ENCODE measurements at regions not wholly inside any gene's neighbourhood (a gene's known extent, or its start where the extent isn't known, plus 50 kb on each side); places are given as distances from the start of the nearest gene placed in this dataset.

- Histone ChIP-seq H3K9me3 (ENCODE audit: control insufficient read depth, insufficient read depth, low read length) (no peaks in the 10 kb centered on the region), H3K9ac (ENCODE audit: low read depth, low read length) (no peak overlapping the region), H3K27me3 (ENCODE audit: control insufficient read depth, insufficient read depth, low read length) (no peaks in the 10 kb centered on the region), H3K36me3 (ENCODE audit: control insufficient read depth, insufficient read depth, low read length) (no peaks in the 10 kb centered on the region), H3K4me3 (ENCODE audit: low read depth, low read length) (no peak overlapping the region), H3K4me1 (ENCODE audit: control insufficient read depth, insufficient read depth, low read length) (no peaks in the 10 kb centered on the region)
Observed at GRCh38 chr1:196078691-196079090, 529.5 kb downstream of the KCNT2 start.

GRCh38 chr1:196075621-196076020 is 532.6 kb downstream of the KCNT2 start:
- Histone ChIP-seq H3K4me3 (ENCODE audit: low read depth, low read length) (no peak overlapping the region), H3K9me3 (ENCODE audit: control insufficient read depth, insufficient read depth, low read length) (no peaks in the 10 kb centered on the region), H3K9ac (ENCODE audit: low read depth, low read length) (no peak overlapping the region), H3K36me3 (ENCODE audit: control insufficient read depth, insufficient read depth, low read length) (no peaks in the 10 kb centered on the region), H3K27me3 (ENCODE audit: control insufficient read depth, insufficient read depth, low read length) (no peaks in the 10 kb centered on the region), H3K4me1 (ENCODE audit: control insufficient read depth, insufficient read depth, low read length) (no peaks in the 10 kb centered on the region)

GRCh38 chr1:196074182-196074581 is 534.1 kb downstream of the KCNT2 start:
- Histone ChIP-seq H3K9ac (ENCODE audit: low read depth, low read length) (no peak overlapping the region), H3K27me3 (ENCODE audit: control insufficient read depth, insufficient read depth, low read length) (no peaks in the 10 kb centered on the region), H3K9me3 (ENCODE audit: control insufficient read depth, insufficient read depth, low read length) (no peaks in the 10 kb centered on the region), H3K36me3 (ENCODE audit: control insufficient read depth, insufficient read depth, low read length) (no peaks in the 10 kb centered on the region), H3K4me1 (ENCODE audit: control insufficient read depth, insufficient read depth, low read length) (no peaks in the 10 kb centered on the region), H3K4me3 (ENCODE audit: low read depth, low read length) (no peak overlapping the region)

- H3K4me1 ChIP-seq (ENCODE audit: control insufficient read depth, insufficient read depth, low read length) = no peaks in the 10 kb centered on the region
- no peaks in the 10 kb centered on the region for H3K27me3 ChIP-seq (ENCODE audit: control insufficient read depth, insufficient read depth, low read length)
- H3K9ac ChIP-seq (ENCODE audit: low read depth, low read length) = no peak overlapping the region
- H3K4me3 ChIP-seq (ENCODE audit: low read depth, low read length) = no peak overlapping the region
- no peaks in the 10 kb centered on the region for H3K36me3 ChIP-seq (ENCODE audit: control insufficient read depth, insufficient read depth, low read length)
- H3K9me3 ChIP-seq (ENCODE audit: control insufficient read depth, insufficient read depth, low read length) = no peaks in the 10 kb centered on the region
Observed at GRCh38 chr1:196071447-196071846, 536.8 kb downstream of the KCNT2 start.

- Histone ChIP-seq H3K9ac (ENCODE audit: low read depth, low read length) (no peak overlapping the region), H3K4me1 (ENCODE audit: control insufficient read depth, insufficient read depth, low read length) (no peaks in the 10 kb centered on the region), H3K36me3 (ENCODE audit: control insufficient read depth, insufficient read depth, low read length) (no peaks in the 10 kb centered on the region), H3K4me3 (ENCODE audit: low read depth, low read length) (no peak overlapping the region), H3K27me3 (ENCODE audit: control insufficient read depth, insufficient read depth, low read length) (no peaks in the 10 kb centered on the region), H3K9me3 (ENCODE audit: control insufficient read depth, insufficient read depth, low read length) (no peaks in the 10 kb centered on the region)
Observed at GRCh38 chr1:196070940-196071339, 537.3 kb downstream of the KCNT2 start.

GRCh38 chr1:196063952-196064351 is 544.3 kb downstream of the KCNT2 start:
- H3K27me3 ChIP-seq (ENCODE audit: control insufficient read depth, insufficient read depth, low read length) = no peaks in the 10 kb centered on the region
- no peaks in the 10 kb centered on the region for H3K4me1 ChIP-seq (ENCODE audit: control insufficient read depth, insufficient read depth, low read length)
- H3K36me3 ChIP-seq (ENCODE audit: control insufficient read depth, insufficient read depth, low read length) = no peaks in the 10 kb centered on the region
- H3K9ac ChIP-seq (ENCODE audit: low read depth, low read length) = no peak overlapping the region
- no peaks in the 10 kb centered on the region for H3K9me3 ChIP-seq (ENCODE audit: control insufficient read depth, insufficient read depth, low read length)
- no peak overlapping the region for H3K4me3 ChIP-seq (ENCODE audit: low read depth, low read length)

- H3K9ac ChIP-seq (ENCODE audit: low read depth, low read length) = no peak overlapping the region
- no peaks in the 10 kb centered on the region for H3K27me3 ChIP-seq (ENCODE audit: control insufficient read depth, insufficient read depth, low read length)
- H3K4me3 ChIP-seq (ENCODE audit: low read depth, low read length) = no peak overlapping the region
- no peaks in the 10 kb centered on the region for H3K9me3 ChIP-seq (ENCODE audit: control insufficient read depth, insufficient read depth, low read length)
- H3K36me3 ChIP-seq (ENCODE audit: control insufficient read depth, insufficient read depth, low read length) = no peaks in the 10 kb centered on the region
- no peaks in the 10 kb centered on the region for H3K4me1 ChIP-seq (ENCODE audit: control insufficient read depth, insufficient read depth, low read length)
Observed at GRCh38 chr1:196063294-196063693, 544.9 kb downstream of the KCNT2 start.

- Histone ChIP-seq H3K36me3 (ENCODE audit: control insufficient read depth, insufficient read depth, low read length) (no peaks in the 10 kb centered on the region), H3K9ac (ENCODE audit: low read depth, low read length) (no peak overlapping the region), H3K9me3 (ENCODE audit: control insufficient read depth, insufficient read depth, low read length) (no peaks in the 10 kb centered on the region), H3K4me1 (ENCODE audit: control insufficient read depth, insufficient read depth, low read length) (no peaks in the 10 kb centered on the region), H3K4me3 (ENCODE audit: low read depth, low read length) (no peak overlapping the region), H3K27me3 (ENCODE audit: control insufficient read depth, insufficient read depth, low read length) (no peaks in the 10 kb centered on the region)
Observed at GRCh38 chr1:196060539-196060938, 547.7 kb downstream of the KCNT2 start.

GRCh38 chr1:196059210-196059609 is 549.0 kb downstream of the KCNT2 start:
- no peaks in the 10 kb centered on the region for H3K4me1 ChIP-seq (ENCODE audit: control insufficient read depth, insufficient read depth, low read length)
- no peaks in the 10 kb centered on the region for H3K27me3 ChIP-seq (ENCODE audit: control insufficient read depth, insufficient read depth, low read length)
- no peaks in the 10 kb centered on the region for H3K36me3 ChIP-seq (ENCODE audit: control insufficient read depth, insufficient read depth, low read length)
- no peaks in the 10 kb centered on the region for H3K9me3 ChIP-seq (ENCODE audit: control insufficient read depth, insufficient read depth, low read length)
- H3K9ac ChIP-seq (ENCODE audit: low read depth, low read length) = no peak overlapping the region
- no peak overlapping the region for H3K4me3 ChIP-seq (ENCODE audit: low read depth, low read length)

- Histone ChIP-seq H3K9ac (ENCODE audit: low read depth, low read length) (no peak overlapping the region), H3K36me3 (ENCODE audit: control insufficient read depth, insufficient read depth, low read length) (no peaks in the 10 kb centered on the region), H3K4me1 (ENCODE audit: control insufficient read depth, insufficient read depth, low read length) (no peaks in the 10 kb centered on the region), H3K27me3 (ENCODE audit: control insufficient read depth, insufficient read depth, low read length) (no peaks in the 10 kb centered on the region), H3K9me3 (ENCODE audit: control insufficient read depth, insufficient read depth, low read length) (no peaks in the 10 kb centered on the region), H3K4me3 (ENCODE audit: low read depth, low read length) (no peak overlapping the region)
Observed at GRCh38 chr1:196056966-196057365, 551.3 kb downstream of the KCNT2 start.

GRCh38 chr1:196049407-196049806 is 558.8 kb downstream of the KCNT2 start:
- H3K9me3 ChIP-seq (ENCODE audit: control insufficient read depth, insufficient read depth, low read length) = no peaks in the 10 kb centered on the region
- no peaks in the 10 kb centered on the region for H3K4me1 ChIP-seq (ENCODE audit: control insufficient read depth, insufficient read depth, low read length)
- no peak overlapping the region for H3K9ac ChIP-seq (ENCODE audit: low read depth, low read length)
- no peak overlapping the region for H3K4me3 ChIP-seq (ENCODE audit: low read depth, low read length)
- no peaks in the 10 kb centered on the region for H3K36me3 ChIP-seq (ENCODE audit: control insufficient read depth, insufficient read depth, low read length)
- no peaks in the 10 kb centered on the region for H3K27me3 ChIP-seq (ENCODE audit: control insufficient read depth, insufficient read depth, low read length)

GRCh38 chr1:196043268-196043667 is 565.0 kb downstream of the KCNT2 start:
- H3K9ac ChIP-seq (ENCODE audit: low read depth, low read length) = no peak overlapping the region
- H3K4me3 ChIP-seq (ENCODE audit: low read depth, low read length) = no peak overlapping the region
- no peaks in the 10 kb centered on the region for H3K9me3 ChIP-seq (ENCODE audit: control insufficient read depth, insufficient read depth, low read length)
- H3K36me3 ChIP-seq (ENCODE audit: control insufficient read depth, insufficient read depth, low read length) = no peaks in the 10 kb centered on the region
- no peaks in the 10 kb centered on the region for H3K27me3 ChIP-seq (ENCODE audit: control insufficient read depth, insufficient read depth, low read length)
- H3K4me1 ChIP-seq (ENCODE audit: control insufficient read depth, insufficient read depth, low read length) = no peaks in the 10 kb centered on the region

All from iPS-15b (cell line).